ENCODE measurements at regions not wholly inside any gene's neighbourhood (a gene's known extent, or its start where the extent isn't known, plus 50 kb on each side); places are given as distances from the start of the nearest gene placed in this dataset.

- TF ChIP-seq POLR2A (IDR thresholded peaks at IDR 0.05) (no peak), CTCF (IDR thresholded peaks at IDR 0.05) (no peak)
Measured at GRCh38 chr12:89015419-89015818, 336.9 kb downstream of the DUSP6 start.

All from lower leg skin (tissue), 3 donors.